Osteoblast (primary cell): ENCODE measurements at regions not wholly inside any gene's neighbourhood (a gene's known extent, or its start where the extent isn't known, plus 50 kb on each side); places are given as distances from the start of the nearest gene placed in this dataset.

ENCODE experiments used
- DNase-seq: peaks from one replicate; pipeline ENCODE4 v3.0.0; 2011; ENCODE audit warnings: low spot score, mixed read lengths; ENCODE audit not compliant: insufficient read length; ENCODE audit errors: missing footprints
- H2AFZ ChIP-seq: 2 replicates; pipeline ENCODE4 v1.6.0; 2011; ENCODE audit warnings: mild to moderate bottlenecking, low read length
- H3K27ac ChIP-seq: 2 replicates; pipeline ENCODE4 v1.5.1; 2011; ENCODE audit warnings: mild to moderate bottlenecking, low read depth, low read length, moderate library complexity
- H3K27me3 ChIP-seq: 2 replicates; pipeline ENCODE4 v1.6.0; 2012; ENCODE audit warnings: mild to moderate bottlenecking, control low read depth, inconsistent platforms, low read length, moderate library complexity; ENCODE audit not compliant: insufficient read depth
- H3K36me3 ChIP-seq: 2 replicates; pipeline ENCODE4 v1.5.1; 2011; ENCODE audit warnings: mild to moderate bottlenecking, low read length, control low read depth, moderate library complexity; ENCODE audit not compliant: insufficient read depth
- H3K4me1 ChIP-seq: 2 replicates; pipeline ENCODE4 v1.5.1; 2011; ENCODE audit warnings: mild to moderate bottlenecking, low read length, control low read depth, moderate library complexity; ENCODE audit not compliant: insufficient read depth
- H3K4me2 ChIP-seq: 2 replicates; pipeline ENCODE4 v1.6.0; 2011; ENCODE audit warnings: mild to moderate bottlenecking, low read length; ENCODE audit not compliant: insufficient read depth
- H3K4me3 ChIP-seq: fragments of 200-600 bp; sonication (generic); 3 replicates; pipeline ENCODE4 v1.5.1; 2012; ENCODE audit warnings: mild to moderate bottlenecking, low read length, inconsistent platforms; ENCODE audit not compliant: insufficient read depth
- H3K79me2 ChIP-seq: 2 replicates; pipeline ENCODE4 v1.6.0; 2012; ENCODE audit warnings: mild to moderate bottlenecking, low read length, control low read depth, inconsistent platforms; ENCODE audit not compliant: insufficient read depth
- H3K9me3 ChIP-seq: 2 replicates; pipeline ENCODE4 v1.5.1; 2011; ENCODE audit warnings: low read depth, low read length, control low read depth
- H4K20me1 ChIP-seq: 2 replicates; pipeline ENCODE4 v1.6.0; 2012; ENCODE audit warnings: mild to moderate bottlenecking, low read length, control low read depth; ENCODE audit not compliant: insufficient read depth
- CTCF ChIP-seq: IDR thresholded peaks from 2 replicates; pipeline ENCODE4 v1.5.1; 2011; ENCODE audit warnings: mild to moderate bottlenecking, low read depth, low read length, moderate library complexity; ENCODE audit errors: extremely low read depth

- DNase-seq: no peak
- H3K4me2 ChIP-seq: no peak overlapping the region
- TF ChIP-seq CTCF: no peak
- no peaks in the 10 kb centered on the region for H3K9me3 ChIP-seq
- no peaks in the 10 kb centered on the region for H4K20me1 ChIP-seq
- no peak overlapping the region for H2AFZ ChIP-seq
- no peaks in the 10 kb centered on the region for H3K27me3 ChIP-seq
- H3K4me3 ChIP-seq: no peak overlapping the region
- no peaks in the 10 kb centered on the region for H3K36me3 ChIP-seq
- no peaks in the 10 kb centered on the region for H3K79me2 ChIP-seq
- no peak overlapping the region for H3K27ac ChIP-seq
- no peaks in the 10 kb centered on the region for H3K4me1 ChIP-seq
These were observed 767.7 kb downstream of the PCDH17 start for GRCh38 chr13:58399263-58399662.

- DNase-seq: no peak
- Histone ChIP-seq H3K27ac (no peak overlapping the region), H3K79me2 (no peaks in the 10 kb centered on the region), H3K4me2 (no peak overlapping the region), H3K9me3 (no peaks in the 10 kb centered on the region), H3K36me3 (no peaks in the 10 kb centered on the region), H3K27me3 (no peaks in the 10 kb centered on the region), H4K20me1 (no peaks in the 10 kb centered on the region), H3K4me3 (no peak overlapping the region), H3K4me1 (no peaks in the 10 kb centered on the region), H2AFZ (no peak overlapping the region)
- TF ChIP-seq CTCF: no peak
These were observed 775.0 kb downstream of the PCDH17 start for GRCh38 chr13:58406545-58406944.

GRCh38 chr13:58429917-58430316 lies 798.4 kb downstream of the PCDH17 start:
- Histone ChIP-seq H3K9me3 (peaks cover 5% of the 10 kb centered on the region), H3K4me3 (no peak overlapping the region), H3K27ac (no peak overlapping the region), H3K27me3 (no peaks in the 10 kb centered on the region), H3K4me2 (no peak overlapping the region), H2AFZ (no peak overlapping the region), H3K79me2 (no peaks in the 10 kb centered on the region), H3K4me1 (no peaks in the 10 kb centered on the region), H4K20me1 (no peaks in the 10 kb centered on the region), H3K36me3 (no peaks in the 10 kb centered on the region)
- no peak for TF ChIP-seq CTCF
- no peak for DNase-seq

GRCh38 chr13:58434943-58435342 lies 803.4 kb downstream of the PCDH17 start:
- H3K79me2 ChIP-seq: no peaks in the 10 kb centered on the region
- no peak overlapping the region for H3K4me2 ChIP-seq
- no peak overlapping the region for H3K4me3 ChIP-seq
- H4K20me1 ChIP-seq: no peaks in the 10 kb centered on the region
- no peak overlapping the region for H2AFZ ChIP-seq
- no peak for TF ChIP-seq CTCF
- no peaks in the 10 kb centered on the region for H3K27me3 ChIP-seq
- no peak overlapping the region for H3K27ac ChIP-seq
- no peaks in the 10 kb centered on the region for H3K36me3 ChIP-seq
- DNase-seq: no peak
- H3K4me1 ChIP-seq: no peaks in the 10 kb centered on the region
- peaks cover 5% of the 10 kb centered on the region for H3K9me3 ChIP-seq
